HCT116 (cell line): ENCODE measurements at regions not wholly inside any gene's neighbourhood (a gene's known extent, or its start where the extent isn't known, plus 50 kb on each side); places are given as distances from the start of the nearest gene placed in this dataset.

Experiments used
- ATAC-seq: fragments of 200-7000 bp; cut with Tn5 transposase; 2 replicates; pipeline ENCODE4 v1.9.1; 2020; ENCODE audit warnings: mild to moderate bottlenecking, moderate library complexity
- BruUV-seq: library from RNA; stranded (reverse); fragments of 400-500 nt; replicated peaks from 2 replicates; lab custom pipeline; 2021; lab: Mats Ljungman, UMichigan
- CTCF ChIA-PET: fragments of 300-600 bp; sonication (Branson Sonifier 250); formaldehyde crosslinking; loops from one replicate; lab custom pipeline; 2021; ENCODE audit warnings: antibody characterized with exemption; lab: Charles Lee
- POLR2A ChIA-PET: fragments of 300-600, 350-600 bp; sonication (Branson Sonifier 250); formaldehyde crosslinking; loops from one replicate; lab custom pipeline; 2021; ENCODE audit warnings: antibody characterized with exemption; lab: Charles Lee
- RAD21 ChIA-PET, 2 experiments: fragments of 300-600 bp; sonication (Branson Sonifier 250); formaldehyde crosslinking; loops; one replicate each; lab custom pipeline; 2023; ENCODE audit warnings: low total read pairs in 2 of 2; ENCODE audit not compliant: uncharacterized antibody in 2 of 2, unreplicated experiment in 2 of 2, low non-redundant PET in 1 of 2; lab: Charles Lee
- DNase-seq: peaks from one replicate; pipeline ENCODE4 v3.0.0-alpha.2; 2010; ENCODE audit warnings: low read depth, low spot score
- H2AFZ ChIP-seq: fragments of 200-600 bp; shearing (Covaris generic), sonication (generic); 2 replicates; pipeline ENCODE4 v1.6.1; 2017; ENCODE audit warnings: low read depth, mixed run types, mixed read lengths, antibody characterized with exemption, low read length; ENCODE audit not compliant: poor library complexity, severe bottlenecking
- H3K27ac ChIP-seq: 2 replicates; pipeline ENCODE4 v1.5.1; 2012; ENCODE audit warnings: low read depth, low read length
- H3K27me3 ChIP-seq: fragments of 200-600 bp; sonication (generic); 2 replicates; pipeline ENCODE4 v1.6.1; 2016; ENCODE audit warnings: mixed run types, low read length, mixed read lengths; ENCODE audit not compliant: insufficient read depth
- H3K36me3 ChIP-seq, 2 experiments: fragments of 200-500 bp in 1 of 2; fragments of 200-600 bp in 1 of 2; sonication (Bioruptor generic) in 1 of 2; sonication (generic) in 1 of 2; 2 replicates each; pipeline versions ENCODE4 v1.5.1 to v1.6.1; 2014 to 2016; ENCODE audit warnings: low read length in 2 of 2, inconsistent platforms in 1 of 2, mixed read lengths in 1 of 2, mixed run types in 1 of 2; ENCODE audit not compliant: insufficient read depth in 2 of 2, control insufficient read depth in 1 of 2
- H3K4me1 ChIP-seq, 2 experiments: fragments of 200-600 bp in 1 of 2; sonication (generic) in 1 of 2; 2 replicates each; pipeline versions ENCODE4 v1.5.1 to v1.6.1; 2012 to 2017; ENCODE audit warnings: low read length in 2 of 2, inconsistent platforms in 1 of 2, mild to moderate bottlenecking in 1 of 2, mixed read lengths in 1 of 2, mixed run types in 1 of 2, moderate library complexity in 1 of 2; ENCODE audit not compliant: insufficient read depth in 2 of 2, control insufficient read depth in 1 of 2
- H3K4me2 ChIP-seq: fragments of 200-600 bp; sonication (generic); 2 replicates; pipeline ENCODE4 v1.6.1; 2017; ENCODE audit warnings: mixed run types, low read length, mixed read lengths
- H3K4me3 ChIP-seq, 2 experiments: fragments of 200-600 bp in 1 of 2; sonication (generic) in 1 of 2; replicated peaks in 1 of 2; 2 replicates each; pipeline ENCODE4 v1.5.1; 2011 to 2016; ENCODE audit warnings: low read length in 2 of 2, control low read depth in 1 of 2, low read depth in 1 of 2, mild to moderate bottlenecking in 1 of 2, mixed read lengths in 1 of 2, mixed run types in 1 of 2
- H3K79me2 ChIP-seq: fragments of 200-600 bp; sonication (generic); 2 replicates; pipeline ENCODE4 v1.6.1; 2017; ENCODE audit warnings: mild to moderate bottlenecking, mixed run types, low read length, moderate library complexity, mixed read lengths; ENCODE audit not compliant: insufficient read depth
- H3K9ac ChIP-seq: fragments of 200-600 bp; sonication (generic); 2 replicates; pipeline ENCODE4 v1.6.1; 2016; ENCODE audit warnings: low read length, mixed read lengths
- H3K9me2 ChIP-seq: fragments of 200-600 bp; sonication (generic), shearing (Covaris generic); 2 replicates; pipeline ENCODE4 v1.6.1; 2017; ENCODE audit warnings: mixed run types, mild to moderate bottlenecking, moderate library complexity; ENCODE audit not compliant: insufficient read depth
- H3K9me3 ChIP-seq, 2 experiments: fragments of 200-500 bp in 1 of 2; fragments of 200-600 bp in 1 of 2; sonication (Bioruptor generic) in 1 of 2; sonication (generic) in 1 of 2; 2 replicates each; pipeline ENCODE4 v1.6.1; 2014 to 2017; ENCODE audit warnings: low read length in 2 of 2, mixed read lengths in 2 of 2, inconsistent platforms in 1 of 2, low read depth in 1 of 2, mild to moderate bottlenecking in 1 of 2, mixed run types in 1 of 2, moderate library complexity in 1 of 2; ENCODE audit not compliant: control insufficient read depth in 1 of 2, insufficient read depth in 1 of 2
- H4K20me1 ChIP-seq: fragments of 200-600 bp; sonication (generic), shearing (Covaris generic); 2 replicates; pipeline ENCODE4 v1.6.1; 2017; ENCODE audit warnings: mixed run types, mild to moderate bottlenecking, moderate library complexity; ENCODE audit not compliant: insufficient read depth
- CBX3 ChIP-seq: IDR thresholded peaks from 2 replicates; pipeline ENCODE4 v1.6.1; 2012; ENCODE audit warnings: low read depth
- EGR1 ChIP-seq: IDR thresholded peaks from 2 replicates; pipeline ENCODE4 v1.6.1; 2012; ENCODE audit warnings: low read depth
- ELF1 ChIP-seq: IDR thresholded peaks from 2 replicates; pipeline ENCODE4 v1.6.1; 2012; ENCODE audit warnings: low read depth, borderline replicate concordance
- EZH2phosphoT487 ChIP-seq: fragments of 200-600 bp; IDR thresholded peaks from 2 replicates; pipeline ENCODE4 v1.6.1; 2018; ENCODE audit warnings: antibody characterized with exemption, borderline replicate concordance
- FOSL1 ChIP-seq: IDR thresholded peaks from 2 replicates; pipeline ENCODE4 v1.6.1; 2012; ENCODE audit warnings: low read depth
- SP1 ChIP-seq: IDR thresholded peaks from 2 replicates; pipeline ENCODE4 v1.6.1; 2012; ENCODE audit warnings: low read depth
- YY1 ChIP-seq: IDR thresholded peaks from 2 replicates; pipeline ENCODE4 v1.6.1; 2011; ENCODE audit warnings: low read length, low read depth, moderate library complexity, mild to moderate bottlenecking; ENCODE audit not compliant: insufficient replicate concordance; ENCODE audit errors: extremely low read depth
- ZFX ChIP-seq: fragments of 450-650 bp; IDR thresholded peaks from 2 replicates; pipeline ENCODE4 v1.6.1; 2017
- intact Hi-C: fragments of 100-400 bp; cut with micrococcal nuclease; formaldehyde crosslinking; loops from 2 replicates; pipeline ENCODE4 v1.10.0; 2022
- TF ChIP-seq, protein P1 (sequence below): IDR thresholded peaks from 2 replicates; pipeline ENCODE4 v1.6.1; 2012; ENCODE audit warnings: low read depth
- TF ChIP-seq, protein P2 (sequence below), 3 experiments: fragments of 200-600 bp in 1 of 3; sonication (generic) in 1 of 3; IDR thresholded peaks in 2 of 3; conservative IDR thresholded peaks in 1 of 3; 2 replicates each; pipeline ENCODE4 v1.5.1; 2012 to 2017; ENCODE audit warnings: low read depth in 2 of 3, low read length in 2 of 3, antibody characterized with exemption in 1 of 3, borderline replicate concordance in 1 of 3, control low read depth in 1 of 3, mild to moderate bottlenecking in 1 of 3, mixed read lengths in 1 of 3, mixed run types in 1 of 3, moderate library complexity in 1 of 3; ENCODE audit not compliant: insufficient read depth in 1 of 3
- TF ChIP-seq, protein P3 (sequence below): IDR thresholded peaks from 2 replicates; pipeline ENCODE4 v1.6.1; 2012

DNA sequence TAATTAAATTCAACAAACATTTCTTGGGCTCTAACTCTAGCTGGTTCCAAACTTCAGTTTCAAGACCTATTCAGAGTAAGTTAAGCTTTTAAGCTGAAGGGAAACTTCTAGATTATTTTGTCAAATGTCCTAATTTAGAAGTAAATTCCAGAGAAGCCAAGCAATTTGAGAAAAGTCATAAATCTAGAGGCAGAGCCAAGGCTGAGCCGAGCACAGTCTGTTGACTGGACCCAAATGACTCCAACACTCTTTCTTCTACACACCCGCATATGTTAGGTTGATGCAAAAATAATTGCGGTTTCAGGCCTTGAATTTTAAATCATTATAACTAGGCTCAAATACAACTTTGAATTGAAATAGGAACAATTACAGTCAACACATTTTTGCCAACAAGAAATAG, 319.7 kb downstream of the NFIB start:
- Histone ChIP-seq H3K36me3 (no peaks in the 10 kb centered on the region), H3K4me3 (no peak overlapping the region), H3K9me2 (no peaks in the 10 kb centered on the region), H3K9me3 (no peaks in the 10 kb centered on the region), H3K27me3 (no peaks in the 10 kb centered on the region), H3K9ac (no peak overlapping the region), H3K27ac (no peak overlapping the region), H2AFZ (no peak overlapping the region), H3K79me2 (no peaks in the 10 kb centered on the region), H3K4me1 (no peaks in the 10 kb centered on the region), H4K20me1 (no peaks in the 10 kb centered on the region), H3K4me2 (no peak overlapping the region)
- DNase-seq, result no peak
- intact Hi-C loops, result no loop called here
- no TSS peak for BruUV-seq
- no peak for TF ChIP-seq ZFX
- TF ChIP-seq EZH2phosphoT487, result no peak
- TF ChIP-seq, protein P1, sequence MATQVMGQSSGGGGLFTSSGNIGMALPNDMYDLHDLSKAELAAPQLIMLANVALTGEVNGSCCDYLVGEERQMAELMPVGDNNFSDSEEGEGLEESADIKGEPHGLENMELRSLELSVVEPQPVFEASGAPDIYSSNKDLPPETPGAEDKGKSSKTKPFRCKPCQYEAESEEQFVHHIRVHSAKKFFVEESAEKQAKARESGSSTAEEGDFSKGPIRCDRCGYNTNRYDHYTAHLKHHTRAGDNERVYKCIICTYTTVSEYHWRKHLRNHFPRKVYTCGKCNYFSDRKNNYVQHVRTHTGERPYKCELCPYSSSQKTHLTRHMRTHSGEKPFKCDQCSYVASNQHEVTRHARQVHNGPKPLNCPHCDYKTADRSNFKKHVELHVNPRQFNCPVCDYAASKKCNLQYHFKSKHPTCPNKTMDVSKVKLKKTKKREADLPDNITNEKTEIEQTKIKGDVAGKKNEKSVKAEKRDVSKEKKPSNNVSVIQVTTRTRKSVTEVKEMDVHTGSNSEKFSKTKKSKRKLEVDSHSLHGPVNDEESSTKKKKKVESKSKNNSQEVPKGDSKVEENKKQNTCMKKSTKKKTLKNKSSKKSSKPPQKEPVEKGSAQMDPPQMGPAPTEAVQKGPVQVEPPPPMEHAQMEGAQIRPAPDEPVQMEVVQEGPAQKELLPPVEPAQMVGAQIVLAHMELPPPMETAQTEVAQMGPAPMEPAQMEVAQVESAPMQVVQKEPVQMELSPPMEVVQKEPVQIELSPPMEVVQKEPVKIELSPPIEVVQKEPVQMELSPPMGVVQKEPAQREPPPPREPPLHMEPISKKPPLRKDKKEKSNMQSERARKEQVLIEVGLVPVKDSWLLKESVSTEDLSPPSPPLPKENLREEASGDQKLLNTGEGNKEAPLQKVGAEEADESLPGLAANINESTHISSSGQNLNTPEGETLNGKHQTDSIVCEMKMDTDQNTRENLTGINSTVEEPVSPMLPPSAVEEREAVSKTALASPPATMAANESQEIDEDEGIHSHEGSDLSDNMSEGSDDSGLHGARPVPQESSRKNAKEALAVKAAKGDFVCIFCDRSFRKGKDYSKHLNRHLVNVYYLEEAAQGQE, result no peak
- no peak for TF ChIP-seq CBX3
- TF ChIP-seq FOSL1, result no peak
- no peak for TF ChIP-seq YY1
- no peak for TF ChIP-seq EGR1
- TF ChIP-seq, protein P2, sequence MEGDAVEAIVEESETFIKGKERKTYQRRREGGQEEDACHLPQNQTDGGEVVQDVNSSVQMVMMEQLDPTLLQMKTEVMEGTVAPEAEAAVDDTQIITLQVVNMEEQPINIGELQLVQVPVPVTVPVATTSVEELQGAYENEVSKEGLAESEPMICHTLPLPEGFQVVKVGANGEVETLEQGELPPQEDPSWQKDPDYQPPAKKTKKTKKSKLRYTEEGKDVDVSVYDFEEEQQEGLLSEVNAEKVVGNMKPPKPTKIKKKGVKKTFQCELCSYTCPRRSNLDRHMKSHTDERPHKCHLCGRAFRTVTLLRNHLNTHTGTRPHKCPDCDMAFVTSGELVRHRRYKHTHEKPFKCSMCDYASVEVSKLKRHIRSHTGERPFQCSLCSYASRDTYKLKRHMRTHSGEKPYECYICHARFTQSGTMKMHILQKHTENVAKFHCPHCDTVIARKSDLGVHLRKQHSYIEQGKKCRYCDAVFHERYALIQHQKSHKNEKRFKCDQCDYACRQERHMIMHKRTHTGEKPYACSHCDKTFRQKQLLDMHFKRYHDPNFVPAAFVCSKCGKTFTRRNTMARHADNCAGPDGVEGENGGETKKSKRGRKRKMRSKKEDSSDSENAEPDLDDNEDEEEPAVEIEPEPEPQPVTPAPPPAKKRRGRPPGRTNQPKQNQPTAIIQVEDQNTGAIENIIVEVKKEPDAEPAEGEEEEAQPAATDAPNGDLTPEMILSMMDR (IDR thresholded peaks at IDR 0.05 in 2 of 3, conservative IDR thresholded peaks at IDR 0.05 in 1 of 3; ENCODE audit: borderline replicate concordance in 1 of 3, insufficient read depth in 1 of 3, low read depth in 2 of 3, low read length in 2 of 3), result no peak
- no peak for TF ChIP-seq ELF1
- TF ChIP-seq SP1, result no peak
- TF ChIP-seq, protein P3, sequence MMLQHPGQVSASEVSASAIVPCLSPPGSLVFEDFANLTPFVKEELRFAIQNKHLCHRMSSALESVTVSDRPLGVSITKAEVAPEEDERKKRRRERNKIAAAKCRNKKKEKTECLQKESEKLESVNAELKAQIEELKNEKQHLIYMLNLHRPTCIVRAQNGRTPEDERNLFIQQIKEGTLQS, result no peak
- no peak for ATAC-seq
- CTCF ChIA-PET, result no interaction called here
- POLR2A ChIA-PET, result no interaction called here
- RAD21 ChIA-PET, result no interaction called here
